CD14-positive monocyte (primary cell): ENCODE measurements at regions not wholly inside any gene's neighbourhood (a gene's known extent, or its start where the extent isn't known, plus 50 kb on each side); places are given as distances from the start of the nearest gene placed in this dataset.

Source experiments
- DNase-seq, 3 donors: peaks; one replicate each; pipeline ENCODE4 v3.0.0-alpha.2; 2011 to 2022
- H2AFZ ChIP-seq: 2 replicates; pipeline ENCODE4 v1.6.0; 2012; ENCODE audit warnings: mild to moderate bottlenecking, low read depth, low read length, inconsistent platforms; ENCODE audit not compliant: insufficient read depth, poor library complexity, severe bottlenecking
- H3K27ac ChIP-seq, 2 donors: 1 replicate in 1 of 2; 2 replicates in 1 of 2; pipeline ENCODE4 v1.5.1; 2012 to 2013; ENCODE audit warnings: low read length in 2 of 2, control low read depth in 1 of 2, inconsistent platforms in 1 of 2, low read depth in 1 of 2, mild to moderate bottlenecking in 1 of 2
- H3K27me3 ChIP-seq, 2 donors: one replicate each; pipeline versions ENCODE4 v1.6.0 to v1.6.1; 2011 to 2013; ENCODE audit warnings: low read length in 2 of 2; ENCODE audit not compliant: control insufficient read depth in 2 of 2, insufficient read depth in 2 of 2
- H3K36me3 ChIP-seq, 2 donors: replicated peaks in 1 of 2; 1 replicate in 1 of 2; 2 replicates in 1 of 2; pipeline versions ENCODE4 v1.5.1 to v1.6.1; 2012 to 2013; ENCODE audit warnings: low read length in 2 of 2, control low read depth in 1 of 2, inconsistent platforms in 1 of 2, mild to moderate bottlenecking in 1 of 2; ENCODE audit not compliant: insufficient read depth in 2 of 2, control insufficient read depth in 1 of 2
- H3K4me1 ChIP-seq, 2 donors: 1 replicate in 1 of 2; 2 replicates in 1 of 2; pipeline versions ENCODE4 v1.5.1 to v1.6.1; 2012 to 2013; ENCODE audit warnings: low read length in 2 of 2, control low read depth in 1 of 2, inconsistent platforms in 1 of 2, mild to moderate bottlenecking in 1 of 2, moderate library complexity in 1 of 2; ENCODE audit not compliant: insufficient read depth in 2 of 2, control insufficient read depth in 1 of 2
- H3K4me2 ChIP-seq: replicated peaks from 2 replicates; pipeline ENCODE3; 2012; ENCODE audit warnings: low read length, moderate library complexity, mild to moderate bottlenecking; ENCODE audit not compliant: poor library complexity, severe bottlenecking; ENCODE audit errors: extremely low read depth
- H3K4me3 ChIP-seq, 3 experiments: fragments of 200-600 bp in 1 of 3; sonication (generic) in 1 of 3; replicated peaks in 1 of 3; 1 replicate in 2 of 3; 2 replicates in 1 of 3; pipeline ENCODE4 v1.5.1; 2011 to 2013; ENCODE audit warnings: low read length in 3 of 3, mild to moderate bottlenecking in 3 of 3, control low read depth in 2 of 3, low read depth in 2 of 3, inconsistent platforms in 1 of 3, moderate library complexity in 1 of 3
- H3K79me2 ChIP-seq: 2 replicates; pipeline ENCODE4 v1.6.0; 2012; ENCODE audit warnings: mild to moderate bottlenecking, control low read depth, inconsistent platforms, low read length, moderate library complexity; ENCODE audit not compliant: insufficient read depth
- H3K9ac ChIP-seq: 2 replicates; pipeline ENCODE4 v1.6.0; 2017; ENCODE audit warnings: low read length, mild to moderate bottlenecking; ENCODE audit not compliant: insufficient read depth, poor library complexity, severe bottlenecking
- H3K9me3 ChIP-seq, 2 donors: replicated peaks in 1 of 2; 1 replicate in 1 of 2; 2 replicates in 1 of 2; pipeline versions ENCODE4 v1.5.1 to v1.6.1; 2012 to 2013; ENCODE audit warnings: low read length in 2 of 2, control low read depth in 1 of 2; ENCODE audit not compliant: control insufficient read depth in 1 of 2, insufficient read depth in 1 of 2
- H4K20me1 ChIP-seq: 2 replicates; pipeline ENCODE4 v1.6.0; 2012; ENCODE audit warnings: mild to moderate bottlenecking, low read length, control low read depth, moderate library complexity; ENCODE audit not compliant: insufficient read depth
- H3K27ac Mint-ChIP-seq, 7 donors: one replicate each; pipeline ENCODE4 v1.8.0; 2020; ENCODE audit warnings: mild to moderate bottlenecking in 7 of 7, mixed read lengths in 7 of 7, moderate library complexity in 6 of 7, inconsistent platforms in 2 of 7
- H3K27me3 Mint-ChIP-seq, 3 donors: one replicate each; pipeline ENCODE4 v1.8.0; 2021 to 2022; ENCODE audit warnings: low read depth in 3 of 3, mild to moderate bottlenecking in 3 of 3, mixed read lengths in 3 of 3, moderate library complexity in 3 of 3, inconsistent platforms in 1 of 3
- H3K36me3 Mint-ChIP-seq, 2 donors: one replicate each; pipeline ENCODE4 v1.8.0; 2020; ENCODE audit warnings: mixed read lengths in 2 of 2, inconsistent platforms in 1 of 2, mild to moderate bottlenecking in 1 of 2
- H3K4me1 Mint-ChIP-seq: one replicate; pipeline ENCODE4 v1.8.0; 2020; ENCODE audit warnings: mild to moderate bottlenecking, mixed read lengths
- H3K4me3 Mint-ChIP-seq, 2 donors: one replicate each; pipeline ENCODE4 v1.8.0; 2020; ENCODE audit warnings: mild to moderate bottlenecking in 2 of 2, mixed read lengths in 2 of 2, moderate library complexity in 1 of 2
- H3K9me3 Mint-ChIP-seq, 7 donors: one replicate each; pipeline ENCODE4 v1.8.0; 2020 to 2022; ENCODE audit warnings: mixed read lengths in 7 of 7, mild to moderate bottlenecking in 6 of 7, moderate library complexity in 6 of 7, inconsistent platforms in 2 of 7
- CTCF ChIP-seq: fragments of 200-600 bp; IDR thresholded peaks from one replicate; pipeline ENCODE4 v1.8.0; 2022; ENCODE audit warnings: antibody characterized with exemption, mild to moderate bottlenecking
- WGBS: methylation state at CpG from one replicate; pipeline ENCODE4 v1.1.5; 2013; ENCODE audit warnings: missing lambda C conversion rate; ENCODE audit not compliant: insufficient coverage; 5-methylcytosine and 5-hydroxymethylcytosine counted together
- intact Hi-C, 2 donors: fragments of 100-400 bp; cut with micrococcal nuclease; formaldehyde crosslinking; loops; one replicate each; pipeline versions ENCODE4 v1.15.0 to v1.15.1; 2023

GRCh38 chr3:180311242-180311641 lies 274.5 kb upstream of the PEX5L start:
- intact Hi-C loops = no loop called here
- H3K4me1 ChIP-seq = no peaks in the 10 kb centered on the region
- no peaks in the 10 kb centered on the region for H3K36me3 Mint-ChIP-seq
- H3K9me3 Mint-ChIP-seq = peaks cover 0 to 4% (median 0%) of the 10 kb centered on the region in 7 donors
- H3K4me1 Mint-ChIP-seq = no peaks in the 10 kb centered on the region
- no peak overlapping the region for H3K9ac ChIP-seq
- WGBS = 50% methylated on average over 1 of the region's 1 CpG
- peaks cover 0 to 2% (median 0%) of the 10 kb centered on the region in 3 donors for H3K27me3 Mint-ChIP-seq
- no peak overlapping the region for H3K4me3 Mint-ChIP-seq
- H3K27ac ChIP-seq = no peak overlapping the region
- no peak overlapping the region for H2AFZ ChIP-seq
- H3K27ac Mint-ChIP-seq = no peak overlapping the region
- no peak for DNase-seq
- H3K9me3 ChIP-seq = no peaks in the 10 kb centered on the region
- no peaks in the 10 kb centered on the region for H3K27me3 ChIP-seq
- no peaks in the 10 kb centered on the region for H4K20me1 ChIP-seq
- H3K4me2 ChIP-seq = no peak overlapping the region
- no peaks in the 10 kb centered on the region for H3K79me2 ChIP-seq
- H3K36me3 ChIP-seq = no peaks in the 10 kb centered on the region
- TF ChIP-seq CTCF = no peak
- H3K4me3 ChIP-seq = no peak overlapping the region

GRCh38 chr3:180316321-180316720 lies 279.6 kb upstream of the PEX5L start:
- Mint-ChIP-seq H3K4me1 (no peaks in the 10 kb centered on the region), H3K4me3 (no peak overlapping the region), H3K36me3 (no peaks in the 10 kb centered on the region), H3K27me3 (peaks cover 0 to 2% (median 0%) of the 10 kb centered on the region in 3 donors), H3K9me3 (peaks cover 0 to 2% (median 0%) of the 10 kb centered on the region in 7 donors), H3K27ac (no peak overlapping the region)
- DNase-seq = no peak
- no peaks in the 10 kb centered on the region for H3K36me3 ChIP-seq
- 80% methylated on average over 2 of the region's 2 CpGs for WGBS
- H4K20me1 ChIP-seq = no peaks in the 10 kb centered on the region
- TF ChIP-seq CTCF = no peak
- intact Hi-C loops = no loop called here
- no peak overlapping the region for H3K9ac ChIP-seq
- H3K4me3 ChIP-seq = no peak overlapping the region
- no peak overlapping the region for H3K27ac ChIP-seq
- no peaks in the 10 kb centered on the region for H3K79me2 ChIP-seq
- H3K4me2 ChIP-seq = no peak overlapping the region
- H2AFZ ChIP-seq = no peak overlapping the region
- H3K9me3 ChIP-seq = no peaks in the 10 kb centered on the region
- no peaks in the 10 kb centered on the region for H3K4me1 ChIP-seq
- H3K27me3 ChIP-seq = no peaks in the 10 kb centered on the region
